ENCODE measurements at regions not wholly inside any gene's neighbourhood (a gene's known extent, or its start where the extent isn't known, plus 50 kb on each side); places are given as distances from the start of the nearest gene placed in this dataset.

DNA sequence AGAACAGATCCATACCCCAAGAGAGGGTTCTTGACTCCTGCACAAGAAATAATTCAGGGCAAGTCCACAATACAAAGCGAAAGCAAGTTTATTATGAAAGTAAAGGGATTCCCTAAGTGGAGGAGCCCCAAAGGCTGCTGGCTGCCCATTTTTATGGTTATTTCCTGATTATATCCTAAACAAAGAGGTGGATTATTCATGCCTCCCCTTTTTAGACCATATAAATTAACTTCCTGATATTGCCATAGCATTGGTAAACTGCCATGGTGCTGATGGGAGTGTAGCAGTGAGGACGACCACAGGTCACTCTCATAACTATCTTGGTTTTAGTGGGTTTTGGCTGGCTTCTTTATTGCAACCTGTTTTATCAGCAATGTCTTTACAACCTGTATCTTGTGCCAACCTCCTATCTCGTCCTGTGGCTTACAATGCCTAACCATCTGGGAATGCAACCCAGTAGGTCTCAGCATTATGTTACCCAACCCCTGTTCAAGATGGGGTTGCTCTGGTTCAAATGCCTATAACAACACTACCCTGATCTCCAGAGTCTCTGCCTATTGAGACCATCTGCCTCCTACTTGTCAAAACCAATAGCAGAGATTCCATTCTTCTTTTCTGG lies 154.4 kb upstream of the GRAMD2B start (continued):
- TF ChIP-seq, protein P1, sequence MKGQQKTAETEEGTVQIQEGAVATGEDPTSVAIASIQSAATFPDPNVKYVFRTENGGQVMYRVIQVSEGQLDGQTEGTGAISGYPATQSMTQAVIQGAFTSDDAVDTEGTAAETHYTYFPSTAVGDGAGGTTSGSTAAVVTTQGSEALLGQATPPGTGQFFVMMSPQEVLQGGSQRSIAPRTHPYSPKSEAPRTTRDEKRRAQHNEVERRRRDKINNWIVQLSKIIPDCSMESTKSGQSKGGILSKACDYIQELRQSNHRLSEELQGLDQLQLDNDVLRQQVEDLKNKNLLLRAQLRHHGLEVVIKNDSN (IDR thresholded peaks at IDR 0.05; ENCODE audit: borderline replicate concordance, extremely low read length, insufficient read depth, low read depth, low read length) = no peak
- no peak for TF ChIP-seq SUZ12 (IDR thresholded peaks at IDR 0.05; ENCODE audit: unreplicated experiment)

DNA sequence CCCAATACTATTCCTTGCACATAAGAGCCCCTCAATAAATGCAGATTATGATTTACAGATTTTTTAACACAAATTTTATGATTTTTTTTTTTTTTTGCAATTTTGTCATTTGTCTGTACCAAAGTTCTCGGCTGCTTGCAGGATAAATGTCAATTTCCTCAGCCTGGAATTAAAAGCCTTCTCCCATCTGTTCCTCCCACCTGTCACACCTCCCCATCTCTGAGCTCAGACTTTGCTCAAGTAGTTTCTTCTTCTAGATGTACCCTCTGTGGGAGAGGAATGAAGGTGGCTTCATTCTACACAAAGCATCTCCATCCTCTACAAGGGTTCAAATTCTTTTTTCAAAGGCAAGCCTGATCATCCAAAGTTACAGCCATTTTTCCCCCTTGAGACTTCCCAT lies 153.7 kb upstream of the GRAMD2B start:
- H3K4me3 ChIP-seq = no peak overlapping the region
- H4K20me1 ChIP-seq (ENCODE audit: control insufficient read depth, insufficient read depth) = no peaks in the 10 kb centered on the region
- FAIRE-seq = no peak
- TF ChIP-seq LARP7 (IDR thresholded peaks at IDR 0.05) = no peak
- TF ChIP-seq, protein P2, sequence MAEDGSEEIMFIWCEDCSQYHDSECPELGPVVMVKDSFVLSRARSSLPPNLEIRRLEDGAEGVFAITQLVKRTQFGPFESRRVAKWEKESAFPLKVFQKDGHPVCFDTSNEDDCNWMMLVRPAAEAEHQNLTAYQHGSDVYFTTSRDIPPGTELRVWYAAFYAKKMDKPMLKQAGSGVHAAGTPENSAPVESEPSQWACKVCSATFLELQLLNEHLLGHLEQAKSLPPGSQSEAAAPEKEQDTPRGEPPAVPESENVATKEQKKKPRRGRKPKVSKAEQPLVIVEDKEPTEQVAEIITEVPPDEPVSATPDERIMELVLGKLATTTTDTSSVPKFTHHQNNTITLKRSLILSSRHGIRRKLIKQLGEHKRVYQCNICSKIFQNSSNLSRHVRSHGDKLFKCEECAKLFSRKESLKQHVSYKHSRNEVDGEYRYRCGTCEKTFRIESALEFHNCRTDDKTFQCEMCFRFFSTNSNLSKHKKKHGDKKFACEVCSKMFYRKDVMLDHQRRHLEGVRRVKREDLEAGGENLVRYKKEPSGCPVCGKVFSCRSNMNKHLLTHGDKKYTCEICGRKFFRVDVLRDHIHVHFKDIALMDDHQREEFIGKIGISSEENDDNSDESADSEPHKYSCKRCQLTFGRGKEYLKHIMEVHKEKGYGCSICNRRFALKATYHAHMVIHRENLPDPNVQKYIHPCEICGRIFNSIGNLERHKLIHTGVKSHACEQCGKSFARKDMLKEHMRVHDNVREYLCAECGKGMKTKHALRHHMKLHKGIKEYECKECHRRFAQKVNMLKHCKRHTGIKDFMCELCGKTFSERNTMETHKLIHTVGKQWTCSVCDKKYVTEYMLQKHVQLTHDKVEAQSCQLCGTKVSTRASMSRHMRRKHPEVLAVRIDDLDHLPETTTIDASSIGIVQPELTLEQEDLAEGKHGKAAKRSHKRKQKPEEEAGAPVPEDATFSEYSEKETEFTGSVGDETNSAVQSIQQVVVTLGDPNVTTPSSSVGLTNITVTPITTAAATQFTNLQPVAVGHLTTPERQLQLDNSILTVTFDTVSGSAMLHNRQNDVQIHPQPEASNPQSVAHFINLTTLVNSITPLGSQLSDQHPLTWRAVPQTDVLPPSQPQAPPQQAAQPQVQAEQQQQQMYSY (CRISPR knock-in tag; IDR thresholded peaks at IDR 0.05) = no peak
- TF ChIP-seq STAT1 (conservative IDR thresholded peaks at IDR 0.05) = no peak
- no peak for TF ChIP-seq ATF7 (IDR thresholded peaks at IDR 0.05; ENCODE audit: low read depth)
- TF ChIP-seq, protein P3, sequence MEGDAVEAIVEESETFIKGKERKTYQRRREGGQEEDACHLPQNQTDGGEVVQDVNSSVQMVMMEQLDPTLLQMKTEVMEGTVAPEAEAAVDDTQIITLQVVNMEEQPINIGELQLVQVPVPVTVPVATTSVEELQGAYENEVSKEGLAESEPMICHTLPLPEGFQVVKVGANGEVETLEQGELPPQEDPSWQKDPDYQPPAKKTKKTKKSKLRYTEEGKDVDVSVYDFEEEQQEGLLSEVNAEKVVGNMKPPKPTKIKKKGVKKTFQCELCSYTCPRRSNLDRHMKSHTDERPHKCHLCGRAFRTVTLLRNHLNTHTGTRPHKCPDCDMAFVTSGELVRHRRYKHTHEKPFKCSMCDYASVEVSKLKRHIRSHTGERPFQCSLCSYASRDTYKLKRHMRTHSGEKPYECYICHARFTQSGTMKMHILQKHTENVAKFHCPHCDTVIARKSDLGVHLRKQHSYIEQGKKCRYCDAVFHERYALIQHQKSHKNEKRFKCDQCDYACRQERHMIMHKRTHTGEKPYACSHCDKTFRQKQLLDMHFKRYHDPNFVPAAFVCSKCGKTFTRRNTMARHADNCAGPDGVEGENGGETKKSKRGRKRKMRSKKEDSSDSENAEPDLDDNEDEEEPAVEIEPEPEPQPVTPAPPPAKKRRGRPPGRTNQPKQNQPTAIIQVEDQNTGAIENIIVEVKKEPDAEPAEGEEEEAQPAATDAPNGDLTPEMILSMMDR (IDR thresholded peaks at IDR 0.05 in 2 of 3, conservative IDR thresholded peaks at IDR 0.05 in 1 of 3; ENCODE audit: control insufficient read depth in 2 of 3, extremely low read depth in 1 of 3, insufficient read depth in 1 of 3, low read depth in 3 of 3, low read length in 3 of 3) = no peak
- no peak for TF ChIP-seq YBX1 (IDR thresholded peaks at IDR 0.05)
- TF ChIP-seq NR2C1 (IDR thresholded peaks at IDR 0.05) = no peak
- TF ChIP-seq, protein P4, sequence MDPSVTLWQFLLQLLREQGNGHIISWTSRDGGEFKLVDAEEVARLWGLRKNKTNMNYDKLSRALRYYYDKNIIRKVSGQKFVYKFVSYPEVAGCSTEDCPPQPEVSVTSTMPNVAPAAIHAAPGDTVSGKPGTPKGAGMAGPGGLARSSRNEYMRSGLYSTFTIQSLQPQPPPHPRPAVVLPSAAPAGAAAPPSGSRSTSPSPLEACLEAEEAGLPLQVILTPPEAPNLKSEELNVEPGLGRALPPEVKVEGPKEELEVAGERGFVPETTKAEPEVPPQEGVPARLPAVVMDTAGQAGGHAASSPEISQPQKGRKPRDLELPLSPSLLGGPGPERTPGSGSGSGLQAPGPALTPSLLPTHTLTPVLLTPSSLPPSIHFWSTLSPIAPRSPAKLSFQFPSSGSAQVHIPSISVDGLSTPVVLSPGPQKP (IDR thresholded peaks at IDR 0.05; ENCODE audit: low read depth, low read length) = no peak
- TF ChIP-seq, protein P5, sequence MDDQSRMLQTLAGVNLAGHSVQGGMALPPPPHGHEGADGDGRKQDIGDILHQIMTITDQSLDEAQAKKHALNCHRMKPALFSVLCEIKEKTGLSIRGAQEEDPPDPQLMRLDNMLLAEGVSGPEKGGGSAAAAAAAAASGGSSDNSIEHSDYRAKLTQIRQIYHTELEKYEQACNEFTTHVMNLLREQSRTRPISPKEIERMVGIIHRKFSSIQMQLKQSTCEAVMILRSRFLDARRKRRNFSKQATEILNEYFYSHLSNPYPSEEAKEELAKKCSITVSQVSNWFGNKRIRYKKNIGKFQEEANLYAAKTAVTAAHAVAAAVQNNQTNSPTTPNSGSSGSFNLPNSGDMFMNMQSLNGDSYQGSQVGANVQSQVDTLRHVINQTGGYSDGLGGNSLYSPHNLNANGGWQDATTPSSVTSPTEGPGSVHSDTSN (IDR thresholded peaks at IDR 0.05; ENCODE audit: insufficient replicate concordance, low read depth, low read length) = no peak
- no peak for TF ChIP-seq ZZZ3 (IDR thresholded peaks at IDR 0.05; ENCODE audit: control insufficient read depth, insufficient read length, low read depth)
- no peak for TF ChIP-seq WRNIP1 (IDR thresholded peaks at IDR 0.05; ENCODE audit: borderline replicate concordance, low read depth, low read length)

More for the DNA sequence above, 153.7 kb upstream of the GRAMD2B start:
- H3K27me3 ChIP-seq (replicated peaks in 1 of 2; ENCODE audit: control insufficient read depth in 2 of 2, insufficient read depth in 2 of 2, low read length in 1 of 2) = no peaks in the 10 kb centered on the region
- in situ Hi-C loops (cut with MboI) (no loop called here), intact Hi-C loops (cut with micrococcal nuclease; ENCODE audit: unreplicated experiment) (no loop called here)
- H3K9ac ChIP-seq (ENCODE audit: control insufficient read depth, insufficient read depth, low read length) = no peak overlapping the region
- no peak for DNase-seq (ENCODE audit: low read depth, low spot score)
- ChIA-PET RAD21 (ENCODE audit: unreplicated experiment) (no interaction called here), SMC1A (ENCODE audit: uncharacterized antibody, unreplicated experiment) (no interaction called here), POLR2A (no interaction called here), CTCF (interaction anchor here (0.5 kb wide), 1 partner anchor 95 kb away, joined by 3 read pairs; no protein-coding TSS in a partner anchor)
- no peak overlapping the region for H2AFZ ChIP-seq (ENCODE audit: control insufficient read depth, low read depth, low read length)
- H3K79me2 ChIP-seq (ENCODE audit: control insufficient read depth, insufficient read depth, low read length) = no peaks in the 10 kb centered on the region
- no TSS peak for BruUV-seq (replicated peaks)
- H3K36me3 ChIP-seq (ENCODE audit: control insufficient read depth in 2 of 2, insufficient read depth in 2 of 2, low read length in 1 of 2) = no peaks in the 10 kb centered on the region
- H3K4me2 ChIP-seq (ENCODE audit: control insufficient read depth, insufficient read depth) = no peak overlapping the region
- 11% methylated on average over 1 of the region's 1 CpG for WGBS (ENCODE audit: insufficient coverage, insufficient replicate concordance, low lambda C conversion rate, missing lambda C conversion rate)
- H3K9me3 ChIP-seq (replicated peaks; ENCODE audit: control insufficient read depth, insufficient read depth, low read length) = no peaks in the 10 kb centered on the region
- no peak overlapping the region for H3K27ac ChIP-seq (ENCODE audit: control insufficient read depth, insufficient read depth)
- ATAC-seq = no peak
- H3K4me1 ChIP-seq (ENCODE audit: control insufficient read depth, insufficient read depth, low read length) = no peaks in the 10 kb centered on the region

Measured in GM12878 (cell line).